ENCODE measurements at regions not wholly inside any gene's neighbourhood (a gene's known extent, or its start where the extent isn't known, plus 50 kb on each side); places are given as distances from the start of the nearest gene placed in this dataset.

DNA sequence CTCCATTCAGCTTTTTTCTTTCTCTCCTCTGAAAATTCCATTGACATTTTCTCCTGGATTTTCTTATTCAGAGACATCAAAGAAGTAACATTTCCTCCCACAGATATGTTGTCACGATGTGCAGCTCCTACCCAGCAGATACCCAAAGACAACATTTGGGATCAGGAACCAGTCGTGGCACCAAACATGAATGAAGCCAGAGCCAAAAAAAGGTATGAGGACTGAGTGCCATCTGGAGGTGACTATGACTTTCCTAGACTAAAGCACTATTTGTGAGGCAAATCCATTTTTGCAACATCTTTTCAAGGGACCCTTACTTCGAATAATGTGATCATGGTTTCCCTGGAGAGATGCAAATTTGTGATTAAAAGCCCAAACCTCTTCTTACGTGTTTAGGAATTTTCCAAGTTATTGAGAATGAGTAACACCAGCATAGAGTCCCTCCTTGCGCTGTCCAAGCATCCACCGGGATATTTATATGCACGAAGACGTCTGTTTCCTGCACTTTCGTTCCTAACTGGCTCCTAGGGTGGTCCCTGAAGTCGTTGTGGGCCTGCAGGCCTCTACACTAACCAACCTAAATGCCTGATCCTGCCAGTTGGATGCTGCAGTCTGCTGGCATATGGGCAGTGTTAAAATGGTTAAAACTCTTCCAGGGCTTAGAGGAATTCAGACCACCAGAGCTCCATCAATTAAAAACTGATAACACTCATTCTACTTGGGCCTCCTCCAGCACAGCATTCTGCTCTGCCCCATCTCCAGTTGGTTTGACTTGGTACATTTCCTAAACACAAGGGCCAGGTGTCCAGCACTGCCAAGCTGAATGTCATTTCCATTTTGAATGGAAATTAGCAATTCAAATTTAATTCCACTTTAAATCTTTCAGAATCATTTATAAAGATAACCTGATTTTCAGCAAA is 256.6 kb downstream of the C6orf118 start:
- TF ChIP-seq, protein P1, sequence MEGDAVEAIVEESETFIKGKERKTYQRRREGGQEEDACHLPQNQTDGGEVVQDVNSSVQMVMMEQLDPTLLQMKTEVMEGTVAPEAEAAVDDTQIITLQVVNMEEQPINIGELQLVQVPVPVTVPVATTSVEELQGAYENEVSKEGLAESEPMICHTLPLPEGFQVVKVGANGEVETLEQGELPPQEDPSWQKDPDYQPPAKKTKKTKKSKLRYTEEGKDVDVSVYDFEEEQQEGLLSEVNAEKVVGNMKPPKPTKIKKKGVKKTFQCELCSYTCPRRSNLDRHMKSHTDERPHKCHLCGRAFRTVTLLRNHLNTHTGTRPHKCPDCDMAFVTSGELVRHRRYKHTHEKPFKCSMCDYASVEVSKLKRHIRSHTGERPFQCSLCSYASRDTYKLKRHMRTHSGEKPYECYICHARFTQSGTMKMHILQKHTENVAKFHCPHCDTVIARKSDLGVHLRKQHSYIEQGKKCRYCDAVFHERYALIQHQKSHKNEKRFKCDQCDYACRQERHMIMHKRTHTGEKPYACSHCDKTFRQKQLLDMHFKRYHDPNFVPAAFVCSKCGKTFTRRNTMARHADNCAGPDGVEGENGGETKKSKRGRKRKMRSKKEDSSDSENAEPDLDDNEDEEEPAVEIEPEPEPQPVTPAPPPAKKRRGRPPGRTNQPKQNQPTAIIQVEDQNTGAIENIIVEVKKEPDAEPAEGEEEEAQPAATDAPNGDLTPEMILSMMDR (conservative IDR thresholded peaks at IDR 0.05; ENCODE audit: low read length) = no peak
- TF ChIP-seq EZH2phosphoT487 (IDR thresholded peaks at IDR 0.05; ENCODE audit: borderline replicate concordance) = no peak
